GM12875 (cell line): ENCODE measurements at regions not wholly inside any gene's neighbourhood (a gene's known extent, or its start where the extent isn't known, plus 50 kb on each side); places are given as distances from the start of the nearest gene placed in this dataset.
A peak's percentile ranks its signal among the peaks of the same experiment; 100 is the strongest.

Experiments
- H3K4me3 ChIP-seq: one replicate; pipeline ENCODE4 v1.5.1; 2011; ENCODE audit warnings: low read depth, low read length, control low read depth
- TF ChIP-seq, protein P1 (sequence below): IDR thresholded peaks from 2 replicates; pipeline ENCODE4 v1.5.1; 2011; ENCODE audit warnings: low read depth, mild to moderate bottlenecking, control low read depth, inconsistent platforms, low read length, moderate library complexity, borderline replicate concordance; ENCODE audit not compliant: insufficient read depth

DNA sequence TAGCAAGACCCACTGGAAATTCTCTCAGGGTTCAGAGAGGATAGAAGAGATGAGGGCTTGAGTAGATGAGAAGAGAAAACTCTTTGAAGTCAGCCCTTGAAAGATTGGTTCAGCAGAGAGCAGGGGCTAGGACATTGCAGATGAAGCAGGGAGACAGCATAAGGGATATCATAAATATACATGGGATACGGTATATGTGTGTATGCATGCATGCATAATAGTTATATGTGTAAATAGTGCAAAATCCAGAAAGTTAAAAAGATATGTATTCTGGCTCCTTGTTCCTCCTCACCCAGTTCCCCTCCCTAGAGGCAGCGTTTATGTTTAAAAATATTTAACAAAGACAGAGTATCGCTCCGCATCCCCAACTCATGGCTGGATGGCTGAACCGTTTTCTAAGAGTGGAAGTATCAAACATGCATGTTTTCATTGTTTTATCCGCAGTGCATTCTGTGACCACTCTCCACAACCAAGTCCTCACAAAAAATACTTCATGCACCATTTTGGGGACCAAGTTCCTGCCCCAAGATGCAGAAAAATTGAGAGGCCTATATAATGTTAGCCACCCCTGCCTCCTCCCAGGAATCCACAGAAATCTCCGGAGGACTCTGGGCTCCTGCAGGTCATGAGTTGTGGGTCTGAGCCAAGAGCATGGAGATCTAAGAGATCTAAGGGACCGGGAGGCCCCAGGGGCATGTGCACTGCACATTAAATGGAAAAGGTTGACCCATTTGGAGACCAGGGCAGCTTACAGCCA is 119.5 kb downstream of the MTX3 start:
- no peak overlapping the region for H3K4me3 ChIP-seq
- TF ChIP-seq, protein P1, sequence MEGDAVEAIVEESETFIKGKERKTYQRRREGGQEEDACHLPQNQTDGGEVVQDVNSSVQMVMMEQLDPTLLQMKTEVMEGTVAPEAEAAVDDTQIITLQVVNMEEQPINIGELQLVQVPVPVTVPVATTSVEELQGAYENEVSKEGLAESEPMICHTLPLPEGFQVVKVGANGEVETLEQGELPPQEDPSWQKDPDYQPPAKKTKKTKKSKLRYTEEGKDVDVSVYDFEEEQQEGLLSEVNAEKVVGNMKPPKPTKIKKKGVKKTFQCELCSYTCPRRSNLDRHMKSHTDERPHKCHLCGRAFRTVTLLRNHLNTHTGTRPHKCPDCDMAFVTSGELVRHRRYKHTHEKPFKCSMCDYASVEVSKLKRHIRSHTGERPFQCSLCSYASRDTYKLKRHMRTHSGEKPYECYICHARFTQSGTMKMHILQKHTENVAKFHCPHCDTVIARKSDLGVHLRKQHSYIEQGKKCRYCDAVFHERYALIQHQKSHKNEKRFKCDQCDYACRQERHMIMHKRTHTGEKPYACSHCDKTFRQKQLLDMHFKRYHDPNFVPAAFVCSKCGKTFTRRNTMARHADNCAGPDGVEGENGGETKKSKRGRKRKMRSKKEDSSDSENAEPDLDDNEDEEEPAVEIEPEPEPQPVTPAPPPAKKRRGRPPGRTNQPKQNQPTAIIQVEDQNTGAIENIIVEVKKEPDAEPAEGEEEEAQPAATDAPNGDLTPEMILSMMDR, result no peak

DNA sequence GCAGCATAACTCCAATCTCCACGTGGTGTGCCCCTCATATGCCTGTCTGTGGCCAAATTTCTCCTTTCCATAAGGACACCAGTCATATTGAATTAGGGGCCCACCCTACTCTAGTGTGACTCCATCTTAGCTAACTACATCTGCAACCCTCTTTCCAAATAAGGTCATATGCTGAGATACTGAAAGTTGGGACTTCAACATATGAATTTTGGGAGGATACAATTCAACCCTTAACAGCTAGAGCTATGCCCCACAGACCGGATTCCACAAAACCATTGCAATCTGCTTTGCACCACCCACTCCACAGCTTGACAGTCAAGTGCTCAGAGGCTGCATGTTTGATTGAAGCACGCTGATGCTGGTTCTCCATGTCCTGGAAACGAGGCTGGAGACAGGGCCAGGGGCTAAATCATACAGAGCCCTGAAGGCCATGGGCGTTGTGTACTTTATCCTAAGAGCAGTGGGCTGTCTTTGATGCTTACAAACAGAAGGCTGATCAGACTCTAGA is 122.8 kb downstream of the MTX3 start:
- TF ChIP-seq, protein P1, result no peak
- H3K4me3 ChIP-seq, result no peak overlapping the region

DNA sequence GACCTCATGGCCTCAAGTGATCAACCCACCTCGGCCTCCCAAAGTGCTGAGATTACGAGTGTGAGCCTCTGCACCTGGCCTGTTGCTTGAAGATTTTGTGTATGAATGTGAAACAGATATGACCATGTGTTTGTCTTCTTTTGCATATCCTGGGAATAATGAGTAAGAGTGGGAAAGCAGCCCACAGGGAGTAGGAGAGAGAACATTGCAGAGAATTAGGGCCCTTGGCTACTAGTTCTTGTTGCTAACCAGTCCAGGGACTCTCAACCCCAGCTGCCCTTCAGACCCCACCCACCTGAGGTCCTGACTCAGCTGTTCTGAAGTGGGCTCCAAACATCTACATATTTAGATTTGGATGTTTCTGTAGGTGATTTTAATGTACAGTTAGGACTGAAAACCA is 125.5 kb downstream of the MTX3 start:
- H3K4me3 ChIP-seq, result no peak overlapping the region
- TF ChIP-seq, protein P1, result no peak

DNA sequence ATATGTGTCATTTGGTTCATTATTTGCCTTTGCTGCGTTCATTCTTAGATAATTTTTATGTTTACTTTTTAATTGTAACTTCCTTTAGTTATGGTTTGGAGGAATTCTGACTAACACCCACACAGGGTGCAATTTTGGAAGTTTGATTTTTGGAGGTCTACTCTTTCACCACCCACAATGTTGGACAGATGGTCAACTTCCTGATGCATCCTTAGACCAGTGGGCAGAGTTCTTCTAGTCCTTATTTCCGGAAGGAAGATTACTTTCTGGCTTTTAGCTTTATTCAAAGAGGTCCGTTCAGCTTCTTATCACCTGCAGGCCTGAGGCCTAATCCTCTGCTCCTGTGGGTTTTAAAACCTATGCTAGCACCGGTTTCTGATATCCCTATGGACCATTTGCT is 126.7 kb downstream of the MTX3 start:
- TF ChIP-seq, protein P1, result no peak
- H3K4me3 ChIP-seq, result no peak overlapping the region

DNA sequence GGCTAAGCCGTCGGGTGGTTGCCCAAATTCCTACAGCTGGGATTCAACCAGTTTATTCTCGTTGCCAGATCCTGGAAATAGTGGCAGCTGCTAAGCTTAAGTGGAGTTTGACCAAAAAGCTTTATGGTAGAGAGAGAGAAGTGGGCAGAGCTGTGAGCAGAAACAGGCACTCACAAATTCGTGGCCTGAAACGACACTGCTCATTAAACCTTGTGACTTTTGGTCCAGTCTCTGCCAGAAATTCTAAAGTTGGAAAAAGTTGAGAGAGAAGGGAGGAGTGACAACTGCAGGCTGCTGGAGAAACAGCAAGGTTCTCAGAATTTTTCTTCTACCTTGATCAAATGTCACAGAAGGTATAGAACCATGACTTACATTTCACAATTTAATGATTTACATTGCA is 131.5 kb downstream of the MTX3 start:
- H3K4me3 ChIP-seq, result no peak overlapping the region
- TF ChIP-seq, protein P1, result no peak

DNA sequence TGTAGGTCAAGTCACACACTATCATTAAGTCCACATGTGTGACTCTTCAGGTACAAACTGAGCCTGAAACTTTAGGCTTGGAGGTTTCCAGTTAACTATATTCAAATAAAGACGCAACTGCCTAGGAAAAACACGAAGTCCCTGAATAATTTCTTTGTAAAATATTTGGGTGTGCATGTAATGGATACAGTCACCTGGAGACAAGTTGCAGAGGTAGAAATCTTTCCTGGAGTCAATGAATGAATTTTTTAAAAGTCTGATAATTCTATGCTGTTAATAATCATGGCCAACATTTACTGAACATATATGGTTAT is 132.7 kb downstream of the MTX3 start:
- no peak overlapping the region for H3K4me3 ChIP-seq
- TF ChIP-seq, protein P1, result no peak

DNA sequence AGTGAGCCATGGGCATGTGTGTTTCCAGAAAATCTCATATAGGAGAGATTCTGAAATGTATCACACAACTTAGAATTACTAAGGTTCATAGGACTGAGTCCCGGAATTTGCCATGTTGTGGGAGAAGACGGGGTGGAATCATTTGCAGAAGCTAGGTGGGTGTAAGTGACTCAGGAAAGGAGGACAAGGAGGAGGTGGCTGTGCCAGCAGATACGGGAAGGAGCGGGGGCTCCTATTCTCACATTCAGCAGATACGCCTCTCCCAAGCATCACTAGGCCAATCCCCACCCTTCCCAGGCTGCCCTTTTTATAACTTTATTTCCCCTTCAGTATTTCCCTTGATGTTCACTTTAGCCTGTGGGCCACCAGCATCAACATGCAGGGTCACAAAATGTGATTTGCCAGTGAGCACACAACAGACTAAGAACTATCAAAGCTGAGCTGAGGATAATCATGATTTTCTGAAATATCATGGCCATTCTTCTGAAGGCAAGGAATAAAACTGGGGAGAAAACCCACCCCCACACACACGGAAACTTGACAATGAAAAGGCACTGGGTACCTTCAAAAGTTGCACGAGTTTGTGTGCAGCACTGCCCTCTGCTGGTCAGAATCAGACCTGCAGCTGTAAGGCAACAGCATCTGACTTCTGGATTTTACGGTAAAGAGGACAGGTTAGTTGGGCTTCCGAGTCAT is 133.2 kb downstream of the MTX3 start:
- TF ChIP-seq, protein P1, result peak; percentile 87
- H3K4me3 ChIP-seq, result no peak overlapping the region
